Panc1 (cell line): ENCODE measurements at regions not wholly inside any gene's neighbourhood (a gene's known extent, or its start where the extent isn't known, plus 50 kb on each side); places are given as distances from the start of the nearest gene placed in this dataset.

Experiments used
- ATAC-seq: fragments of 200-7000 bp; cut with Tn5 transposase; 2 replicates; pipeline ENCODE4 v1.9.1; 2020; ENCODE audit warnings: mild to moderate bottlenecking, moderate library complexity
- BruUV-seq: library from RNA; stranded (reverse); fragments of 400-500 nt; replicated peaks from 2 replicates; lab custom pipeline; 2021; lab: Mats Ljungman, UMichigan
- CTCF ChIA-PET: fragments of 300-600 bp; sonication (Branson Sonifier 250); formaldehyde crosslinking; loops from one replicate; lab custom pipeline; 2022; ENCODE audit warnings: antibody characterized with exemption; lab: Charles Lee
- POLR2A ChIA-PET: fragments of 300-600 bp; sonication (Branson Sonifier 250); formaldehyde crosslinking; loops from one replicate; lab custom pipeline; 2022; ENCODE audit warnings: antibody characterized with exemption; lab: Charles Lee
- DNase-seq: peaks from one replicate; pipeline ENCODE4 v3.0.0-alpha.2; 2010; ENCODE audit warnings: low read depth, low spot score
- H3K27ac ChIP-seq: 2 replicates; pipeline ENCODE4 v1.5.1; 2011; ENCODE audit warnings: mild to moderate bottlenecking, low read length, inconsistent platforms
- H3K27me3 ChIP-seq: fragments of 200-500 bp; sonication (Bioruptor generic); 2 replicates; pipeline ENCODE4 v1.6.0; 2014; ENCODE audit warnings: low read length, inconsistent platforms; ENCODE audit not compliant: control insufficient read depth, insufficient read depth
- H3K36me3 ChIP-seq: fragments of 200-500 bp; sonication (Bioruptor generic); 2 replicates; pipeline ENCODE4 v1.5.1; 2014; ENCODE audit warnings: inconsistent platforms, mild to moderate bottlenecking, low read length, moderate library complexity; ENCODE audit not compliant: control insufficient read depth, insufficient read depth
- H3K4me1 ChIP-seq: 2 replicates; pipeline ENCODE4 v1.5.1; 2011; ENCODE audit warnings: inconsistent platforms, mild to moderate bottlenecking, low read length, moderate library complexity; ENCODE audit not compliant: control insufficient read depth, insufficient read depth
- H3K4me3 ChIP-seq, 2 experiments: 2 replicates each; pipeline ENCODE4 v1.5.1; 2011 to 2012; ENCODE audit warnings: low read depth in 2 of 2, low read length in 2 of 2, mild to moderate bottlenecking in 2 of 2, inconsistent platforms in 1 of 2, moderate library complexity in 1 of 2
- H3K9me3 ChIP-seq: fragments of 200-500 bp; sonication (Bioruptor generic); 2 replicates; pipeline ENCODE4 v1.5.1; 2014; ENCODE audit warnings: low read depth, mild to moderate bottlenecking, inconsistent platforms, low read length, moderate library complexity; ENCODE audit not compliant: control insufficient read depth, insufficient read depth
- POLR2AphosphoS5 ChIP-seq: IDR thresholded peaks from 2 replicates; pipeline ENCODE4 v1.6.1; 2012; ENCODE audit warnings: mild to moderate bottlenecking, low read depth, low read length, moderate library complexity
- SIN3A ChIP-seq: IDR thresholded peaks from 2 replicates; pipeline ENCODE4 v1.6.1; 2012; ENCODE audit warnings: low read depth, mild to moderate bottlenecking, low read length, moderate library complexity, borderline replicate concordance; ENCODE audit not compliant: insufficient read depth
- TCF7L2 ChIP-seq: IDR thresholded peaks from 2 replicates; pipeline ENCODE4 v1.6.1; 2011; ENCODE audit warnings: mild to moderate bottlenecking, low read depth, low read length, inconsistent platforms
- in situ Hi-C: cut with HindIII; loops from 2 replicates; pipeline ENCODE4 v1.10.0; 2016; ENCODE audit warnings: low sequenced_read_pairs, low pct_unique_long_range_greater_than_20kb
- intact Hi-C: fragments of 100-400 bp; cut with micrococcal nuclease; formaldehyde crosslinking; loops from one replicate; pipeline ENCODE4 v1.10.0; 2022; ENCODE audit not compliant: unreplicated experiment
- TF ChIP-seq, protein P1 (sequence below): fragments of 450-650 bp; IDR thresholded peaks from 2 replicates; pipeline ENCODE4 v1.5.1; 2017; ENCODE audit warnings: mild to moderate bottlenecking
- TF ChIP-seq, protein P2 (sequence below), 2 experiments: IDR thresholded peaks; 2 replicates each; pipeline ENCODE4 v1.6.1; 2011 to 2012; ENCODE audit warnings: low read depth in 2 of 2, control low read depth in 1 of 2, low read length in 1 of 2, mild to moderate bottlenecking in 1 of 2, moderate library complexity in 1 of 2; ENCODE audit not compliant: insufficient read depth in 1 of 2

DNA sequence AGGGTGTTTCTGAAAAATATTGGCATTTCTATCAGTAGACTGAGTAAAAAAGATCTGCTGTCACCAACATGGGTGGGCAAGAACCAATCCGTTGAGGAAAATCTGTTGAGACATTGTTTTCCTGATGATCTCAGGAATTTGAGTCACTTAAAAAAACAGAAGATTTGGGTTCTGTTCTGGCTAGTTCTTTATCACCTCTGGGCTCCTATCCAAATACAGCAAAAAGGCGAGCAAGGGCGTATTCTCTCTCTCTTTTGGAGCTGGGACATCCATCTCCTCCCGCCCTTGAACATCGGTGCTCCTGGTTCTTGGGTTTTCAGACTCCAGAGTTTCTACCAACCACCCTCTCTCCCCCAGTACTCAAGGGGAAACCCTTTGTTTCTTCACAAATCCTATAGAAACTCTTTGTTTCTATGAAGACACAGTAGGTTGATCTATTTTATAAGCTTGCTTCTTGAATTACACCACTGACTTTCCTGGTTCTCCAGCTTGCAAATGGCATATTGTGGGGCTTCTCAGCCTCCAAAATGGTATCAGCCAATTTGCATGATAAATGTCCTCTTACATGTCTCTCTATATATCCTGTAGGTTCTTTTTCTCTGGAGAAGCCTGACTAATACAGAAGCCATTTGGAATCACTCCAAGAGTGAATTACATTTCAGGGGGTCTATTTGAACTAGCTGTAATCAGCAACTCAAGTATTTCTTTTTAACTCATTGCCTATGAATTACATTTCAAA, 263.9 kb upstream of the TMTC1 start:
- CTCF ChIA-PET = no interaction called here
- no peaks in the 10 kb centered on the region for H3K27me3 ChIP-seq
- H3K9me3 ChIP-seq = no peaks in the 10 kb centered on the region
- DNase-seq (no peak), ATAC-seq (no peak)
- TF ChIP-seq SIN3A (no peak), POLR2AphosphoS5 (no peak), TCF7L2 (no peak)
- TF ChIP-seq, protein P1, sequence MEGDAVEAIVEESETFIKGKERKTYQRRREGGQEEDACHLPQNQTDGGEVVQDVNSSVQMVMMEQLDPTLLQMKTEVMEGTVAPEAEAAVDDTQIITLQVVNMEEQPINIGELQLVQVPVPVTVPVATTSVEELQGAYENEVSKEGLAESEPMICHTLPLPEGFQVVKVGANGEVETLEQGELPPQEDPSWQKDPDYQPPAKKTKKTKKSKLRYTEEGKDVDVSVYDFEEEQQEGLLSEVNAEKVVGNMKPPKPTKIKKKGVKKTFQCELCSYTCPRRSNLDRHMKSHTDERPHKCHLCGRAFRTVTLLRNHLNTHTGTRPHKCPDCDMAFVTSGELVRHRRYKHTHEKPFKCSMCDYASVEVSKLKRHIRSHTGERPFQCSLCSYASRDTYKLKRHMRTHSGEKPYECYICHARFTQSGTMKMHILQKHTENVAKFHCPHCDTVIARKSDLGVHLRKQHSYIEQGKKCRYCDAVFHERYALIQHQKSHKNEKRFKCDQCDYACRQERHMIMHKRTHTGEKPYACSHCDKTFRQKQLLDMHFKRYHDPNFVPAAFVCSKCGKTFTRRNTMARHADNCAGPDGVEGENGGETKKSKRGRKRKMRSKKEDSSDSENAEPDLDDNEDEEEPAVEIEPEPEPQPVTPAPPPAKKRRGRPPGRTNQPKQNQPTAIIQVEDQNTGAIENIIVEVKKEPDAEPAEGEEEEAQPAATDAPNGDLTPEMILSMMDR = no peak
- TF ChIP-seq, protein P2, sequence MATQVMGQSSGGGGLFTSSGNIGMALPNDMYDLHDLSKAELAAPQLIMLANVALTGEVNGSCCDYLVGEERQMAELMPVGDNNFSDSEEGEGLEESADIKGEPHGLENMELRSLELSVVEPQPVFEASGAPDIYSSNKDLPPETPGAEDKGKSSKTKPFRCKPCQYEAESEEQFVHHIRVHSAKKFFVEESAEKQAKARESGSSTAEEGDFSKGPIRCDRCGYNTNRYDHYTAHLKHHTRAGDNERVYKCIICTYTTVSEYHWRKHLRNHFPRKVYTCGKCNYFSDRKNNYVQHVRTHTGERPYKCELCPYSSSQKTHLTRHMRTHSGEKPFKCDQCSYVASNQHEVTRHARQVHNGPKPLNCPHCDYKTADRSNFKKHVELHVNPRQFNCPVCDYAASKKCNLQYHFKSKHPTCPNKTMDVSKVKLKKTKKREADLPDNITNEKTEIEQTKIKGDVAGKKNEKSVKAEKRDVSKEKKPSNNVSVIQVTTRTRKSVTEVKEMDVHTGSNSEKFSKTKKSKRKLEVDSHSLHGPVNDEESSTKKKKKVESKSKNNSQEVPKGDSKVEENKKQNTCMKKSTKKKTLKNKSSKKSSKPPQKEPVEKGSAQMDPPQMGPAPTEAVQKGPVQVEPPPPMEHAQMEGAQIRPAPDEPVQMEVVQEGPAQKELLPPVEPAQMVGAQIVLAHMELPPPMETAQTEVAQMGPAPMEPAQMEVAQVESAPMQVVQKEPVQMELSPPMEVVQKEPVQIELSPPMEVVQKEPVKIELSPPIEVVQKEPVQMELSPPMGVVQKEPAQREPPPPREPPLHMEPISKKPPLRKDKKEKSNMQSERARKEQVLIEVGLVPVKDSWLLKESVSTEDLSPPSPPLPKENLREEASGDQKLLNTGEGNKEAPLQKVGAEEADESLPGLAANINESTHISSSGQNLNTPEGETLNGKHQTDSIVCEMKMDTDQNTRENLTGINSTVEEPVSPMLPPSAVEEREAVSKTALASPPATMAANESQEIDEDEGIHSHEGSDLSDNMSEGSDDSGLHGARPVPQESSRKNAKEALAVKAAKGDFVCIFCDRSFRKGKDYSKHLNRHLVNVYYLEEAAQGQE (IDR thresholded peaks at IDR 0.05; ENCODE audit: insufficient read depth in 1 of 2, low read depth in 2 of 2, low read length in 1 of 2) = no peak
- H3K4me1 ChIP-seq = no peaks in the 10 kb centered on the region
- in situ Hi-C loops (no loop called here), intact Hi-C loops (no loop called here)
- H3K4me3 ChIP-seq = no peak overlapping the region
- H3K36me3 ChIP-seq = no peaks in the 10 kb centered on the region
- BruUV-seq = no TSS peak
- POLR2A ChIA-PET = no interaction called here
- no peak overlapping the region for H3K27ac ChIP-seq

DNA sequence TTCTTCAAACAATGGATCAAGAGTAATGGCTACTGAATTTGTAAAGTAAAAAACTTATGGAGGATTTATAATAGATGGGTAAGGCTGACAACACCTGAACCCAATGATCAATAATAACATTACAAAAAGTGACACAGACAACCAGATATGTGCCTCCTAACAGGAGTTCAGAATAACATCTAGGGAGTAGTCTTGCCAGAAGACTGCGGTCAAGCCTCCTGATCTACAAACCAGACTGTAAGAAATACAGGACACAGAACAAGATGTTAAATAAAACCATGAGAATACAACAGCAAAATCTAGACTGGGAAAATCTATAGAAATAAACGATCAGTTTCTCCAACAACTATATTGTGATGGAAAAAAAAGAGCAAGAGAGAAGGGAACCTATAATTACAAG, 262.6 kb upstream of the TMTC1 start:
- Histone ChIP-seq H3K27me3 (no peaks in the 10 kb centered on the region), H3K9me3 (no peaks in the 10 kb centered on the region), H3K27ac (no peak overlapping the region), H3K4me3 (no peak overlapping the region), H3K36me3 (no peaks in the 10 kb centered on the region), H3K4me1 (no peaks in the 10 kb centered on the region)
- intact Hi-C loops (no loop called here), in situ Hi-C loops (no loop called here)
- ChIA-PET CTCF (no interaction called here), POLR2A (no interaction called here)
- no TSS peak for BruUV-seq
- no peak for ATAC-seq
- no peak for DNase-seq
- no peak for TF ChIP-seq TCF7L2
- TF ChIP-seq, protein P1 = no peak
- TF ChIP-seq, protein P2 (IDR thresholded peaks at IDR 0.05; ENCODE audit: insufficient read depth in 1 of 2, low read depth in 2 of 2, low read length in 1 of 2) = no peak
- no peak for TF ChIP-seq POLR2AphosphoS5
- TF ChIP-seq SIN3A = no peak
